ENCODE measurements at regions not wholly inside any gene's neighbourhood (a gene's known extent, or its start where the extent isn't known, plus 50 kb on each side); places are given as distances from the start of the nearest gene placed in this dataset.

DNA sequence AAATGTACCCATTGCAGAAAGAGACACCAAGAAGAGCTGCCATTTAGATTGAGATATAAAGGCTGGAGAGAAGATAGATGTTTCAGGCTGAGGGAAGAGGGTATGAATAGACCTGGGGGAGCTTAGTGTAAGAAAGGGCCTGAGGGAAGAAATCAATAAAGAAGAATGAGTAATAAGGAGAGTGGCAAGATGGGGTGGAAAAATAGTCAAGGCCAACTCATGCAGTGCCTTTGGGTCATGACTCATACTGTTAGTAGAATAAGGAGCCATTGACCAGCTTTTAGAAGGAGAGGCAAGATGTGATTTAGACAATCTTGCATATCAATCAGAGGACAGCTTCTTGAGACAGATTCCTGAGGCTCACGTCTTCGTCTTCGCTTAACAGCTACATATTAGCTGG lies 287.5 kb downstream of the DUSP6 start:
- TF ChIP-seq, protein P1, sequence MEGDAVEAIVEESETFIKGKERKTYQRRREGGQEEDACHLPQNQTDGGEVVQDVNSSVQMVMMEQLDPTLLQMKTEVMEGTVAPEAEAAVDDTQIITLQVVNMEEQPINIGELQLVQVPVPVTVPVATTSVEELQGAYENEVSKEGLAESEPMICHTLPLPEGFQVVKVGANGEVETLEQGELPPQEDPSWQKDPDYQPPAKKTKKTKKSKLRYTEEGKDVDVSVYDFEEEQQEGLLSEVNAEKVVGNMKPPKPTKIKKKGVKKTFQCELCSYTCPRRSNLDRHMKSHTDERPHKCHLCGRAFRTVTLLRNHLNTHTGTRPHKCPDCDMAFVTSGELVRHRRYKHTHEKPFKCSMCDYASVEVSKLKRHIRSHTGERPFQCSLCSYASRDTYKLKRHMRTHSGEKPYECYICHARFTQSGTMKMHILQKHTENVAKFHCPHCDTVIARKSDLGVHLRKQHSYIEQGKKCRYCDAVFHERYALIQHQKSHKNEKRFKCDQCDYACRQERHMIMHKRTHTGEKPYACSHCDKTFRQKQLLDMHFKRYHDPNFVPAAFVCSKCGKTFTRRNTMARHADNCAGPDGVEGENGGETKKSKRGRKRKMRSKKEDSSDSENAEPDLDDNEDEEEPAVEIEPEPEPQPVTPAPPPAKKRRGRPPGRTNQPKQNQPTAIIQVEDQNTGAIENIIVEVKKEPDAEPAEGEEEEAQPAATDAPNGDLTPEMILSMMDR (IDR thresholded peaks at IDR 0.05), result no peak
- TF ChIP-seq EZH2phosphoT487 (IDR thresholded peaks at IDR 0.05), result no peak
